HG02970 (cell line): ENCODE measurements at regions not wholly inside any gene's neighbourhood (a gene's known extent, or its start where the extent isn't known, plus 50 kb on each side); places are given as distances from the start of the nearest gene placed in this dataset.

Source experiments
- ATAC-seq: cut with Tn5 transposase; IDR thresholded peaks from one replicate; pipeline ENCODE4 v1.9.1; 2021; ENCODE audit warnings: mild to moderate bottlenecking, moderate library complexity, moderate number of reproducible peaks; ENCODE audit not compliant: unreplicated experiment, low FRiP score

DNA sequence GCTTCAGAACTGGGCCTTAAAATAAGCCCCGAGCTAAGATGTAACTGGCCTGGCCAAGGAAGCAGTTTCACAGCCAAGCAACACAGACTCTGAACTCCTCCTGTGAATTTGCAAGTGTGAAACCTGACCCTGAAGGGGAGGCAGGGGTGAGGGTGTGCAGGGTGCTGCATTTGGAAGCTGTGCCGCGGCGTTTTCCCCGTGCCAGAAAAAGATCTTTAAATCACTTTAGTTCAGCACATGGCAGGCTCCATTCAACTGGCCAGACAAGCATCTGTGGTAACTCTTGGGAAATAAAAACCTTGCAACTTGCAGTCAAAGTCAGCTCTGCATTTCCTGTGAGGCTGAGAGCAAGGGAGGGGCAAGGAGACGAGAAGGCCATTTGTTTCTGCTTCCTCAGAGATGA is 209.3 kb upstream of the SOX11 start:
- ATAC-seq: no peak

DNA sequence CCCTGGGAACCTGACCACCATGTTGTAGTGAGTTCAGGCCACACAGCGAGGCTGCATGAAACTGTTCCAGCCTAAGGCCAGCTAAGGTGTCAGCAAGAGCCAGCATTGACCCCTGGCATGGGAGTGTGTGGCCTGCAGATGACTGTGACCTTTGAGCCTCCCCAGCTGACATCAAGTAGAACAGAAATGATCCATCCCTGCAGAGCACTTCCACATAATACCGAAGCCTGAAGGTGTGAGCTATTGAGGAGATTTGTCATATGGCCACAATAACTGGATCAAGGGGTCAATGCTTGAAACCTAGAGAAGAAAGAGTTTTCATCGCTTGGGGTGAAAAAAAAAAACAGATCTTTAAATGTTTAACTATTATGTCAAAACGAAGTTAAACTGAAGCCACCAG is 207.3 kb upstream of the SOX11 start:
- no peak for ATAC-seq

- ATAC-seq: no peak
Measured at GRCh38 chr2:5491523-5491922, 200.7 kb upstream of the SOX11 start.

DNA sequence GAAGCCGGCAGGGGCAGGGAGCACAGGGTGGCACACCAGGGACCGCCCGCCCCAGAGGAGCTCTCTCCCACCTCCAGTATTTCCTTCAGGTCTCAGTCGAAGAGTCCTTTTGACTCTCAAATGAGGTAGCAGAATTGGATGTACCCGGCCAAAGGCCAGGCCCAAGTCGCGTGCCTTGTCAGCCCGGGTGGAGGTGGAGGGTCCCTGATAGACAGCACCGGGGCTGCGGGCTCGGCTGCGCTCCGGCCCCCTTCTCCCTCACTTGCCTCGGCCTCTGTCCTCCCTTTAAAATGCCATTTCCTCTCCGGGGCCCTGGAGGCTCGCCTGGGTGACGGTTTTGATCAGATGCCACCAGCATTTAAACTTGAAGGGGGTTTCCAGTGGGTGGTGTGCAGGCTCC is 198.9 kb upstream of the SOX11 start:
- ATAC-seq: no peak

- no peak for ATAC-seq
Measured at GRCh38 chr2:5494212-5494611, 198.0 kb upstream of the SOX11 start.

DNA sequence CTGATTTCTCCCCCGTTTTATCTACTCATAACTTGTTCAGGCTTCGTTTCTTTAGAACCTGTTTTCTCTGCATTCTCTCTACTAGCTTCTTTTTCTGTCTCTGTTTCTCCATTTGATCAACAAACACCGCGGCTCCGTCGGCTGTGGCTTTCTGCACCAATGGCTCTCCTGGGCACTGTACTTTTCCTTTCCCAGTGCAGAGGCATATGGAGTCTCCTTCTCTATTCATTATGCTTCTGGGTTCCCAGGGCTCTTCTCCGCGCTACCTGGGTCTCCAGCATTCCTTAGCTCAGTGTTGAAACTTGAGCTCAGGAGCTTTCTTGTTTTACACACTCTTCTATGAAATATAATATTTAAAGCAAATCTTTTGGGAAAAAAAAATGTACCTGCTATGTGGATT is 196.6 kb upstream of the SOX11 start:
- no peak for ATAC-seq

DNA sequence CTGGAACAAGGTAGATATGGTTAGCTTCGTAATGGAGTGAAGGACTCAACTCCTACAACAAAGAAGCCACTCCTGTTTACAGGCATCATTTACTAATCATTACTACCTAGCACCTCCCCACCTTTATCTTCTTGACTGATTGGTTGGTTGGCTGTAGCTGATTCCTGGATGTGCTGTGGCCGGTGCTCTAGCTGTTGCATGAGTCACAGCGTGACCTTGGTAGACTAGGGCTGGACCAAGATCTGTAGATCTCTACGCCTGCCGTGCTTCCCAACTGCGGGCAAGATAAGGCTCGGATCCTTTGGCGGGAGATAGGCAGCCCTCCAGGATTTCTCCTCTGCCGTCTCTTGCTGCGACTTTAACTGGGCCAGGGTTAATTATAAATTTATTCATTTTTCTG is 194.3 kb upstream of the SOX11 start:
- no peak for ATAC-seq

GRCh38 chr2:5501807-5502206 is 190.4 kb upstream of the SOX11 start:
- ATAC-seq: no peak

GRCh38 chr2:5502385-5502784 is 189.8 kb upstream of the SOX11 start:
- ATAC-seq: no peak

GRCh38 chr2:5504756-5505155 is 187.4 kb upstream of the SOX11 start:
- ATAC-seq: no peak

DNA sequence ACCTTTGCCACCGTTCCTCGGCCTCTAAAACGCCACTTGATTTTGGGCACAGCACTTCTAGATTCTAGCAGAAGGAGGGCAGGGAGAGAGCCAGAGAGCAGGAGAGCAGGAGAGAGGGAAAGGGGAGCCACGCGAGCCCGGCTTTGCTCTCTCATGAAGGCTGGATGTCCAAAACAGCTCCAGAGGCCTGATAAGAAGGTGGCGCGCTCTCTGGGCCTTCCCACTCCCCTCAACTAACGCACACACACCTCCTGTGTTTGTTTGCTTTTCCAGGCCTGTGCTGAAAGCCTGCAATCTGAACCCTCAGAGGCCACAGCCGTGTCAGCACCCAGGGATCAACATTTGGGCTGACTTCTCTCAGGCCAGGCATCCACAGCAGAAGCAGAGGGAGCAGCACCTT is 184.8 kb upstream of the SOX11 start:
- no peak for ATAC-seq

GRCh38 chr2:5509362-5509761 is 182.8 kb upstream of the SOX11 start:
- no peak for ATAC-seq

DNA sequence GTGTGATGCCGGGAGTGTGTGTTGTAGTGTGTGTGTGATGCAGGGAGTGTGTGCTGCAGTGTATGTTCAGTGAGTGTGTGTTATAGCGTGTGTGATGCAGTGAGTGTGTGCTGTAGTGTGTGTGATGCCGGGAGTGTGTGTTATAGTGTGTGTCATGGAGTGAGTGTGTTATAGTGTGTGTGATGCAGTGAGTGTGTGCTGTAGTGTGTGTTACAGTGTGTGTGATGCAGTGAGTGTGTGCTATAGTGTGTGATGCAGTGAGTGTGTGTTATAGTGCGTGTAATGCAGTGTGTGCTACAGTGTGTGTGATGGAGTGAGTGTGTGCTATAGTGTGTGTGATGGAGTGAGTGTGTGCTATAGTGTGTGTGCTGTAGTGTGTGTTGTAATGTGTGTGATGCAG is 182.1 kb upstream of the SOX11 start:
- ATAC-seq: no peak

- no peak for ATAC-seq
Measured at GRCh38 chr2:5515693-5516092, 176.5 kb upstream of the SOX11 start.

DNA sequence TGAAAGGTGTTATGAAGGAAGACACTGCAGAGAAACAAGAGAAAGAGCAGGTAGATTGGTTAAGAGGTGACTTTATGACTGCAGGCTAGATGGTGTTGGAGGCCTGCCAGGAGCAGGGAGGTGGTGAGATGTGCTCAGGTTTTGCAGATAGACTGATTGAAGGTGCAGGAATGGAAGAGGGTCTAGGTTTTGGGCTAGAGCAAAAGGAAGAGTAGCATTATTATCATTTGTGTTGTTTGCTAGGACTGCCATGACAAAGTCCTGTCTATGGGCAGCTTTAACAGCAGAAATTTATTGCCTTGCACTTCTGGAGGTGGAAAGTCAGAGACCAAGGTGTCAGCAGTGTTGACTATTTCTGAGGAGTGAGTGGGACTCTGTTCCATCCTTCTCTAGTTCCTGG is 172.9 kb upstream of the SOX11 start:
- no peak for ATAC-seq

GRCh38 chr2:5520463-5520972 is 171.7 kb upstream of the SOX11 start:
- no peak for ATAC-seq

GRCh38 chr2:5521461-5521860 is 170.7 kb upstream of the SOX11 start:
- ATAC-seq: no peak

DNA sequence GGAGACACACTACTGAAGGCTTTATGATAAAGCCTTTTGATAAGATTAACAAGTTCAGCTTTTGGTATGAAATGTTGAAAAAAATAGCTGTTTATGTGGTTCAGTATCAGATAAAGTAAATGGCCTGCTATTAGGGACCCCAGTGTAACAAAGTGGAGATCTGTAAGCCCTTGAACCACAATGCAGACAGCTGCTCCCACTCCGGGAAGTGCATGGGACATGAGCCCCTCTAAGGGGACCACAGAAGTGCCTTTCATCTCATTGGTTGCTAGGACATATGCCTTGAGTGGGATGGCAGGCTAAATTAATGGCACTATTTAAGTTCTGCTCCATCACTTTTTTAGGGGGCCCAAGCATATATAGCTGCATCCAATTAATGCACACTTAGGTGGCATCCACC is 167.6 kb upstream of the SOX11 start:
- ATAC-seq: no peak

GRCh38 chr2:5528706-5529105 is 163.5 kb upstream of the SOX11 start:
- ATAC-seq: no peak

DNA sequence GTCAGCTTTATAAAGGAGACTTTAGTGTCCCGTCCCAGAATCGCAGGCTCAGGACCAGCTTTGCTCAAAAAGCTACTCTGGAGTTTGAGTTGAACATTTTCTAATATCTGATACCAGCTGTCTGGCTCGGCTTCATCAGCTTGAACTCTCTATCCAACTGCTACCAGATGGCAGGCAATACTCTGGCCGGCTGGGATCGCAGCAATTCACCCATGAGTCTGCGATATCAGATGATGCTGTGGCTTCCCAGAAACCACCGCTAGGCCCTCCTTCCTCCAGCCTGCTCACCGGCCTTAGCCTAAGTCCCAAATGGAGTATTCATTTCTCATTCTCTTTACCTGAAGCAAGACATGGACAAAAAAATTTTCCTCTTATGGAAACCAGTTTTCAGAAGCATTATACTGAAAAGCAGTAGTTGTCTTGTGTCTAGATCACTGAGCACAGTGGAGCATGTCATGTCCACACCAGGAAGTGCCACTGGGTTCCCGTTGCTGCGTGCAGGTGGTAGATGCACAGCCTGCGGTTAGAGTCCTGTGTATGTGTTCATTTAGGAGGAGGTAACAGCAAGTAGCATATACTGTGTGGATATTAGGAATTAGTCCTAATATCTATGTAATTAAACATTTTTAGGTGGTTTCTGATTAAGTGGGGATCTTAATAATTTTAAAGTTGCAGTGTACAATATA is 162.0 kb upstream of the SOX11 start:
- no peak for ATAC-seq

GRCh38 chr2:5535301-5535700 is 156.9 kb upstream of the SOX11 start:
- no peak for ATAC-seq

GRCh38 chr2:5537180-5537688 is 154.9 kb upstream of the SOX11 start:
- no peak for ATAC-seq

DNA sequence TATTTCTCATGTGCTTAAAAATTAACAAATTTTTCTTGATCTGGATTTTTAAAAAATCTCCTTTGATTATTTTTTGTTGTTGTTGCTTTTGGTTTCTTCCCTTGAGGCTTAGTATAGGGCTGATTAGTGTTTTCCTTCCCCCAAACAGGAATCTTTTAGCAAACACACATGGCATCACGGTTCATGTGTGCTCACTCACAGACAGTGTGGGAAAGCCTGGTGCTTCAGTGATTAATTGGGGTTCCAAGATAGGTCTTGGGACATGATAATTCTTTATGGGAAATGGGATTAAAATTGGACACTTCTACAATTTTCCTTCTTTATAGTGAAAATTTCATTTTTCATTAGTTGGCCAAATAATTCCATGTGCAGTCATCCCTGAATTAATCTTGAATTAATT is 153.9 kb upstream of the SOX11 start:
- no peak for ATAC-seq
